VCaP (cell line): ENCODE measurements at regions not wholly inside any gene's neighbourhood (a gene's known extent, or its start where the extent isn't known, plus 50 kb on each side); places are given as distances from the start of the nearest gene placed in this dataset.

Experiments used
- H3K27ac ChIP-seq: fragments of 450-650 bp; 2 replicates; pipeline ENCODE4 v1.5.1; 2017
- TF ChIP-seq, protein P1 (sequence below): fragments of 450-650 bp; conservative IDR thresholded peaks from 2 replicates; pipeline ENCODE4 v1.5.1; 2017; ENCODE audit warnings: mild to moderate bottlenecking, moderate library complexity

DNA sequence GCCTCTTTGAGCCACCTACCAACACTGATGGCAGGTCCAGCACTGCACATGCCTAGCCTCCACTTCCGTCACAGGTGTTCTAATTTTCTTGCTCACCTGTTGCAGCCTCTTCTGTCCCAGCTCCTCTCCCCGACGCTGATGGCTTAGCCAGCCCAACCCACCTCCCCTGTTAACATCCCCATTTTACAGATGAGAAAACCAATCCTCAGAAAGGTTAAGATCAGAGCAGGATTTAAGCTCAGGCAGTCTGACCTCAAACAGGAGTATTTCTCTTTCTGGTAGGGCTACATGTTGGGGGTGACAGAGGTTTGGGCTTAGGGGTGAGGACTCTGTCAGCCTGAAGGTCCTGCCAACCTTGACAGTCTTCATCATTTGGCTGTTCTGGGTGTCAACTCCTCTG, 74.5 kb upstream of the PITX1 start:
- no peak overlapping the region for H3K27ac ChIP-seq
- TF ChIP-seq, protein P1, sequence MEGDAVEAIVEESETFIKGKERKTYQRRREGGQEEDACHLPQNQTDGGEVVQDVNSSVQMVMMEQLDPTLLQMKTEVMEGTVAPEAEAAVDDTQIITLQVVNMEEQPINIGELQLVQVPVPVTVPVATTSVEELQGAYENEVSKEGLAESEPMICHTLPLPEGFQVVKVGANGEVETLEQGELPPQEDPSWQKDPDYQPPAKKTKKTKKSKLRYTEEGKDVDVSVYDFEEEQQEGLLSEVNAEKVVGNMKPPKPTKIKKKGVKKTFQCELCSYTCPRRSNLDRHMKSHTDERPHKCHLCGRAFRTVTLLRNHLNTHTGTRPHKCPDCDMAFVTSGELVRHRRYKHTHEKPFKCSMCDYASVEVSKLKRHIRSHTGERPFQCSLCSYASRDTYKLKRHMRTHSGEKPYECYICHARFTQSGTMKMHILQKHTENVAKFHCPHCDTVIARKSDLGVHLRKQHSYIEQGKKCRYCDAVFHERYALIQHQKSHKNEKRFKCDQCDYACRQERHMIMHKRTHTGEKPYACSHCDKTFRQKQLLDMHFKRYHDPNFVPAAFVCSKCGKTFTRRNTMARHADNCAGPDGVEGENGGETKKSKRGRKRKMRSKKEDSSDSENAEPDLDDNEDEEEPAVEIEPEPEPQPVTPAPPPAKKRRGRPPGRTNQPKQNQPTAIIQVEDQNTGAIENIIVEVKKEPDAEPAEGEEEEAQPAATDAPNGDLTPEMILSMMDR, result no peak

DNA sequence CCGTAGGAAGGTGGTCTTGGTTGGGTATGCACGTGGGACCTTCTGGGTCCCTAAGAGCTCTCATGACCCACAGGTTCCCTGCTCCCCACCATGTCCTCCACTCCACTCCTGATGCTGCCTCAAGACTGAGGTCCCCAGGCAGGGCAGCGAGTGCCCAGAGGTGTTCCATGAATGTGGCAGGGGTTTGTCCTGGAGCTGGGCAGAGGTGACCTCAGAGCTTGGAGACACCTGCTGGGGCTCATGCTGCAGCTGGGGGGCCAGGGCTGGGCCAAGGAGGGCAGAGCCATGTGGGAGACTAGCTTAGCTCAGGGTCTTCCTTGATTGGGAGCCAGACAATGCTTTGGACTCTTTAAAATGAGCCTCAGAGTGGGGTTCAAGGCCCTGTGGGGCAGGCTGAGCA, 74.0 kb upstream of the PITX1 start:
- no peak overlapping the region for H3K27ac ChIP-seq
- TF ChIP-seq, protein P1, result no peak

- H3K27ac ChIP-seq, result no peak overlapping the region
- TF ChIP-seq, protein P1, result no peak
These were observed 72.8 kb upstream of the PITX1 start for GRCh38 chr5:135106610-135107471.

DNA sequence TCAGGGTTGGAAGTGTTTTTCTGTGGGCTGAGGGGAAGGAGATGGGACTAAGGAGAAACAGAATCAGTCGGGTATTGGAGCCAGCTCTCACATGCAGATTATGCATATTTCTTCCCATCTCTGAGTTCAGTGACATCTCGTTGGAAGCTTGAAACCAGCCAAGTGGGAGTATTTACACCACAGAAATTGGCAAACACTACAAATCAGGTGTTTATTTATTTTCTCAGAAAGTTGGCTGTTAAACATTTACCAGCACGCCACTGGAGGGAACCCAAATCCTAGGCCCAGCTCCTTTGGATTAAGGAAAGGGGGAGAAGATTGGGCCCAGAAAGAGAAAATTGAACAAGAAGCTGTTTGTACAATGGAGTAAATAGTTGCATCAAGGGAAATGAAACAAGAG, 72.1 kb upstream of the PITX1 start:
- TF ChIP-seq, protein P1, result no peak
- H3K27ac ChIP-seq, result no peak overlapping the region

- TF ChIP-seq, protein P1, result no peak
- no peak overlapping the region for H3K27ac ChIP-seq
These were observed 71.1 kb upstream of the PITX1 start for GRCh38 chr5:135105105-135105484.

GRCh38 chr5:135103575-135103853, 69.5 kb upstream of the PITX1 start:
- TF ChIP-seq, protein P1, result no peak

DNA sequence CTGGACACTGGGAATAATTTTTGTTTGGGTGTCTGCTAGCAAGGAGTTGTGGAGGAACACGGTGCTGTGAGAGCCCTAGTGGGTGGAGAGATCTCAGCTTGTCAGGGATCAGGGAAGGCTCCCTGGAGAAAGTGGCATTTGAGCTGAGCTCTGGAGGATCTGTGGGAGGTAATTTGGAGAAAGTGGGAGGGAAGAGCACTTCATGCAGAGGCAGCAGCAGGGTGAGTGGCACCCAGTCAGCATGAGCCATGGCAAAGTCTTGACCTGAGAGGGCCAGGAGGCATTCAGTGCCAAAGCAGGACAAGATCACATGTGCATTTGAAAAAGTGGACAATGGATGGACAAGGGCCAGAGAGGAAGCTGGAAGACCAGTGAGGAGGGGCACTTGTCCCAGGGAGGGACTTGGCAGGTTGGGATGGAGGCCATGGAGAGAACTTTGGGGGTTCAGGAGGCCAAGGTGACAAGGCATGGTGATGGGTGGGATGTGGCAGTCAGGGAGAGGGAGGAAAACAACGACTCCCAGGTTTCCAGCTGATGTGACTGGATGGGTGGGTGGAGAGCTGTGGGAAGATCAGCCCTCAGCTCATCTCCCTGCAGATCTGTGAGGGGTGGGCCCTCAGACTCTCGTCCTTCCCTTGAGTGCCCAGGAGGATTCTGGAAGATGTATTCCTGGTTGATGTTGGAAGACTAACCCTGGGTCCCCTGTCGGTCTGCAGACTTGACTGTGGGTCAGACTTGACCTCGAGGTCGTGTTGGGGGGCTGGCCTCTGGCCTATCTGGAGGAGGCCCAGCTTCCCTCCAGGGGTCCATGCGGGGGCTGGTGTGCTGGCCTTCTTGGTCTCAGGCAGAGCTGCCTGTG, 68.9 kb upstream of the PITX1 start:
- TF ChIP-seq, protein P1, result no peak
- no peak overlapping the region for H3K27ac ChIP-seq

More at GRCh38 chr5:135103575-135103853, 69.5 kb upstream of the PITX1 start:
- no peak overlapping the region for H3K27ac ChIP-seq
